ENCODE measurements at regions not wholly inside any gene's neighbourhood (a gene's known extent, or its start where the extent isn't known, plus 50 kb on each side); places are given as distances from the start of the nearest gene placed in this dataset.

- Histone ChIP-seq H4K20me1 (replicated peaks; ENCODE audit: control insufficient read depth, extremely low read depth, insufficient read depth, low read length) (no peaks in the 10 kb centered on the region), H3K4me3 (replicated peaks in 1 of 3; ENCODE audit: insufficient read depth in 1 of 3, low read depth in 1 of 3, low read length in 3 of 3) (no peak overlapping the region), H3K9me3 (replicated peaks; ENCODE audit: control insufficient read depth, insufficient read depth, low read length) (no peaks in the 10 kb centered on the region), H3K36me3 (ENCODE audit: control insufficient read depth in 2 of 2, extremely low read depth in 1 of 2, insufficient read depth in 2 of 2, low read length in 2 of 2) (no peaks in the 10 kb centered on the region), H3K9me1 (replicated peaks; ENCODE audit: control insufficient read depth, extremely low read depth, insufficient read depth, low read length) (no peaks in the 10 kb centered on the region), H3K79me2 (ENCODE audit: control insufficient read depth, insufficient read depth, low read length) (no peaks in the 10 kb centered on the region), H3K4me2 (ENCODE audit: insufficient read depth, low read length) (no peak overlapping the region), H3K27ac (ENCODE audit: insufficient read depth, low read depth, low read length) (no peak overlapping the region), H2AFZ (ENCODE audit: low read depth, low read length) (no peak overlapping the region), H3K4me1 (ENCODE audit: control insufficient read depth, extremely low read depth, insufficient read depth, low read length) (no peaks in the 10 kb centered on the region), H3K9ac (replicated peaks; ENCODE audit: extremely low read depth, insufficient read depth, low read length) (no peak overlapping the region), H3K27me3 (ENCODE audit: control insufficient read depth in 2 of 2, insufficient read depth in 2 of 2, low read length in 2 of 2) (no peaks in the 10 kb centered on the region)
- DNase-seq (ENCODE audit: low read depth, low spot score) (no peak), FAIRE-seq (no peak)
- POLR2A ChIA-PET, result no interaction called here
- CTCF ChIA-PET, result interaction anchor here (0.7 to 1.1 kb wide), 4 partner anchors 15 to 272 kb away, joined by 3 to 4 read pairs (median 3); no protein-coding TSS in a partner anchor
- intact Hi-C loops (cut with micrococcal nuclease) (no loop called here), dilution Hi-C loops (cut with MboI; ENCODE audit: extremely low pct_ligation_motif_present, low sequenced_read_pairs) (no loop called here)
- no TSS peak for BruUV-seq (replicated peaks)
- TF ChIP-seq MAX (IDR thresholded peaks at IDR 0.05; ENCODE audit: insufficient read depth, insufficient read length), result no peak
- TF ChIP-seq FOS (IDR thresholded peaks at IDR 0.05; ENCODE audit: borderline replicate concordance, insufficient read depth, low read length), result no peak
- TF ChIP-seq JUN (IDR thresholded peaks at IDR 0.05; ENCODE audit: borderline replicate concordance, insufficient read depth, insufficient read length, low read depth), result no peak
- no peak for TF ChIP-seq MYC (IDR thresholded peaks at IDR 0.05; ENCODE audit: low read depth, low read length)
- no peak for TF ChIP-seq GATA2 (IDR thresholded peaks at IDR 0.05; ENCODE audit: insufficient read depth, insufficient read length, low read depth, low read length)
- no peak for TF ChIP-seq EZH2 (IDR thresholded peaks at IDR 0.05; ENCODE audit: borderline replicate concordance, low read depth, low read length, severe bottlenecking)
- no peak for TF ChIP-seq CTCF (IDR thresholded peaks at IDR 0.05; ENCODE audit: extremely low read depth in 1 of 2, insufficient read depth in 1 of 2, low read depth in 1 of 2, low read length in 2 of 2)
These were observed 265.7 kb downstream of the MEIS1 start for GRCh38 chr2:66700677-66701066.

All from endothelial cell of umbilical vein (primary cell).